Adipose tissue (tissue), 3 donors: ENCODE measurements at regions not wholly inside any gene's neighbourhood (a gene's known extent, or its start where the extent isn't known, plus 50 kb on each side); places are given as distances from the start of the nearest gene placed in this dataset.

ENCODE experiments used
- H3K27ac ChIP-seq: one replicate; pipeline ENCODE4 v1.5.1; 2013; ENCODE audit warnings: low read depth, low read length
- WGBS, 3 donors: extraction: QIAGEN DNeasy Blood & Tissue Kit; methylation state at CpG; one replicate each; pipeline ENCODE4 v1.1.7; 2013; 5-methylcytosine and 5-hydroxymethylcytosine counted together
- donor health status: healthy with polysubstance abuse.
- donor health status: Bipolar disorder and iron deficiency.
- donor health status: healthy.

- no peak overlapping the region for H3K27ac ChIP-seq
- WGBS, 3 donors: 68 to 77% (median 69%) methylated on average over 1 of the region's 1 CpG
Measured at GRCh38 chr4:123790681-123791080, 394.1 kb downstream of the SPRY1 start.

GRCh38 chr4:123802082-123802645 lies 405.6 kb downstream of the SPRY1 start:
- 79 to 95% (median 90%) methylated on average over 4 of the region's 4 CpGs for WGBS, 3 donors
- no peak overlapping the region for H3K27ac ChIP-seq

DNA sequence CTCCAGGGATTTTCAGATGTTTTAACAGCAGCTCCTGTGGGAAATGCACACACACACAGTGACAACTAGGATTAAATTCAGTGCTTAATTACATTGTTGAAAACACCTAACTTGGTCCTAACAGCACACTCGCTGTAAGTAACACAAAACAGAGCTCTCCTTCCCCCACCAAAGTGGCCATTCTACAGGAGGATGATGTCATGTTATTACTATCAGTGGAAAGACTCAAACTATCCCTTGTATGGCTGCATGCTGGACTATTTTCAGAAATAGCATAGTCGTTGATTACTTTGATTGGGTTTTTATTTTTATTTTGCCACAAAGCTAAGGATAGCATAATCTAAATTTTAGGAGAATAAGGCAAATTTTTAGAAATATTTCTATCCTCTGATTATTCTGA lies 406.3 kb downstream of the SPRY1 start:
- no peak overlapping the region for H3K27ac ChIP-seq
- 56 to 71% (median 60%) methylated on average over 2 of the region's 2 CpGs for WGBS, 3 donors

DNA sequence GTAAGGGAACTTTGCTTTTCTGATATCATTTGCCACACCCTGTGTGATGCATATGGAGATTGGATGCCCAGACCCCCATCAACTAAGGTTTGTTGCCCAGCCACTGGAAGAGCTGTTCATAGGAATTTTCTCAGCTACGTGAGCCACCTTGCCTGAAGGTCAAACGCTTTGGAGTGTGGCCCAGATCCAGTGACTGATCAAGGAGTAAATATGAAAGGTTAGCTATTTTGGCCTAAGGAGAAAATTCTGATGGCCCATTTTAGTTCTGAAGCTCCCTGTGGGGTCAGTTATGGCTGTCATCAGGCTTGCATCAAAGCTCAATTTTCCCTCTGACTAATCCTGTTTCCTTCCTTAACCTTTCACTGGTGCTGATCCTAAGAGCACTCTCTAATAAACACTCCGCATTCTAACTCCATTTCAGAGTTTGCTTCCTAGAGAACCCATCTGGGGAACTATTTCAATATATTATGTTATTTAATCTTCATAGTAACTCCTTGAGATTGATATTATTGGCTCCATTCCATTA lies 407.7 kb downstream of the SPRY1 start:
- no peak overlapping the region for H3K27ac ChIP-seq
- WGBS, 3 donors: 56 to 89% (median 87%) methylated on average over 3 of the region's 3 CpGs

DNA sequence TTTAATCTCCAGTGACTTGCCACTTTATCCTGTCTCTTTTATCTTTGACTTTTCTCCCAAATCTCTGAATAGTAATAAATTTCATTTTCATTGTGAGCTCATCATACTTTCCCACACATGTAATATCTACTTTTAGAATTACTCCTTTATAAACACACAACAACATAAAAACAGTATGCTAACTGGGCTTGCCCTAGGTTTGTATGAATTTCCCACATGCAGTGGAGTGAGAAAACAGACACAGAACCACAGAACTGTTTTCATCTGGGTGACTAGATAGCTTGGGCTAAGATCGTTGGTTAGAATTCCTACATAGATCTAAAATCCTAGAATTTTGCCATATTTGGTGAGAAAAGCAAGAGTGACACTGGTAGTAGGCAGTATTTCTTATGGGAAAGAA lies 409.5 kb downstream of the SPRY1 start:
- H3K27ac ChIP-seq: no peak overlapping the region
- WGBS, 3 donors: 58 to 75% (median 65%) methylated on average over 1 of the region's 1 CpG

DNA sequence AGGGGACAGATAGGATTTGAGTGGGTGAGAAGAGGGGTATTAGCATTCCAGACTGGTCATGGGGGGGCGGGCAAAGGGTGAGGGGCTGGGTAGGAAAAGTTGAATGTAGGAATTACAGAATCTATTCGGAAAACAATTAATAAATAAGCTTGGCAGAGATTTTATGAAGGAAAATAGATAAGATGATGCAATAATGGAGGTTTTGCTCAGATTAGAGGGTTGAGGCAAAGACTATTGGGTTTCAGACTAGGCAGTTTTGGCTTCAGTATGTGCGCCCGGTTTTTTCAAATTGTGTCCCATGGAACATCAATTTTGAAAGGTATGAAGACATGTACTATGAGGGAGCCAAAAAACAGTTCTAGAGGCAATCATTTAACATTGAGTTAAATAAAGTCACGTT lies 410.6 kb downstream of the SPRY1 start:
- 88 to 91% (median 89%) methylated on average over 5 of the region's 5 CpGs for WGBS, 3 donors
- no peak overlapping the region for H3K27ac ChIP-seq

GRCh38 chr4:123807866-123808265 lies 411.3 kb downstream of the SPRY1 start:
- 94 to 100% (median 98%) methylated on average over 1 of the region's 1 CpG for WGBS, 3 donors
- H3K27ac ChIP-seq: no peak overlapping the region

- WGBS, 3 donors: 82 to 96% (median 91%) methylated on average over 1 of the region's 1 CpG
- no peak overlapping the region for H3K27ac ChIP-seq
Measured at GRCh38 chr4:123809864-123810263, 413.3 kb downstream of the SPRY1 start.

- H3K27ac ChIP-seq: no peak overlapping the region
- WGBS, 3 donors: 31 to 65% (median 40%) methylated on average over 3 of the region's 3 CpGs
Measured at GRCh38 chr4:123812066-123812390, 415.4 kb downstream of the SPRY1 start.

GRCh38 chr4:123813901-123814300 lies 417.3 kb downstream of the SPRY1 start:
- H3K27ac ChIP-seq: no peak overlapping the region
- 94 to 100% (median 98%) methylated on average over 2 of the region's 2 CpGs for WGBS, 3 donors

- no peak overlapping the region for H3K27ac ChIP-seq
- WGBS, 3 donors: 63 to 66% (median 63%) methylated on average over 2 of the region's 2 CpGs
Measured at GRCh38 chr4:123816462-123816861, 419.9 kb downstream of the SPRY1 start.

DNA sequence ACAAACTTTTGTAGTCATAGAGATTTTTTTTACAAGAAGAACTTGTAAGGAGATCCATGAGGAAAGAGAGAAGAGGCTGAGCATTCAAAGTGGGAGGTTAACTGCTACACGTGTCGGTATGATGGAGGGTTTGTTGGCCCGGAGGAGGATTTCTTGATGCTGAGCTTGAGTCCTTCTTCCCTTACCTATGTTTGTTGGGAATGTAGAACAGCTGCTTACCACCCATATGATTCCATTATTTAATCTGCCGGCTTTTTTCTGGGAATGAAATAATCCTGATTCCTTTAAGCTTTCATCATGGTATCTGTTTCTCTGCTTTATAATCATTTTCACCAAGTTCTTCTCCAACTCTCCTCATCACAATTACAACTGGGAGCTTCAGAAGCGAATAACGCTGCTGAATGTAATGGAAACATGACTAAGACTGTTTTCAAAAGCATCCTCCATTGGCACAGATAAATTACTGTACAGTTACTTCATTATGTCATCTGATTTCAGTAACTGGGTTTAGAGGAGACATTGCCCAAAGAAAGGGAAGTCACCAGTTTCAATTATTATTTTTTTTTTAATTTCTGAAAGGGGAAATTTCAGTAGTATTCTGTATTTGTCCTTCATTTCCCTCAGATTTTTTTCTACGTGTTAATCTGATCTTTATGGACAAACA lies 420.6 kb downstream of the SPRY1 start:
- WGBS, 3 donors: 76 to 90% (median 77%) methylated on average over 7 of the region's 7 CpGs
- no peak overlapping the region for H3K27ac ChIP-seq

- H3K27ac ChIP-seq: no peak overlapping the region
Measured at GRCh38 chr4:123819362-123820035, 422.9 kb downstream of the SPRY1 start.

DNA sequence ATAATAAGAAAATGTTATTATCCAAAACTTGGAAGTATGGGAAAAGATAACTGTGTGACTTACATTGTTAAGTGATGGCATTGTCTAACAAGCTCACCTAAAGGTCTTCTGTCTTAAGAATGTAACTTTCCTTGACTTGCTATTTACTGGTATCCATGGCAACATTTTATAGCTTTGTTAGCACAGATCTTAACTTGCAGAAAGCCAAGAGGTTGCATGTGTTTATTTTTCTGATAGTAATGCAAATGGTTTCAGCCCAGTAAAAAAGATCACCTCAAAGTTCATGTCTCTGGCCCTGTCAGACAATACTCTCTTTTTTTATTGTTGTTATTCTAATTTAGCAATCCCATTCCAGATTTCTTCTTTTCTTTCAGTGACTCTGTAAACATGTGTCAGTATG lies 425.3 kb downstream of the SPRY1 start:
- H3K27ac ChIP-seq: no peak overlapping the region

GRCh38 chr4:123822353-123822752 lies 425.8 kb downstream of the SPRY1 start:
- 78 to 89% (median 86%) methylated on average over 2 of the region's 2 CpGs for WGBS, 3 donors
- no peak overlapping the region for H3K27ac ChIP-seq

DNA sequence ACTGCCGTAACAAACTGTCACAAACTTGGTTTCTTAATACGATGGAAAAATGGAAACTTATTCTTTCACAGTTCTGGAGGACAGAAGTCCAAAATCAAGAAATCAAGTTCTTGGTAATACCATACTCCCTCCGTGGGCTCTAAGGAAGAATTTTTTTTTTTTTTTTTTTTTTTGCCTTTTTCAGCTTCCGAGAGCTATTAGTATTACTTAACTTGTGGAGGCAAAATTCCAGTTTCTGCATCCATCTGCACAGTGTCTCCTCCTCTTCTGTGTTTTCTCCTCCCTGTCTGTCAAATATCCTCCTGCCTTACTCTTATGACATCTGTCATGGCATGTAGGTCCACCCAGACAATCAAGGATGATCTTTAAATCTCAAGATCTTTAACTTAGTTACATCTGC lies 426.6 kb downstream of the SPRY1 start:
- WGBS, 3 donors: 72 to 92% (median 84%) methylated on average over 4 of the region's 4 CpGs
- no peak overlapping the region for H3K27ac ChIP-seq

- H3K27ac ChIP-seq: no peak overlapping the region
- WGBS, 3 donors: 82 to 87% (median 86%) methylated on average over 1 of the region's 1 CpG
Measured at GRCh38 chr4:123824524-123824923, 427.9 kb downstream of the SPRY1 start.

DNA sequence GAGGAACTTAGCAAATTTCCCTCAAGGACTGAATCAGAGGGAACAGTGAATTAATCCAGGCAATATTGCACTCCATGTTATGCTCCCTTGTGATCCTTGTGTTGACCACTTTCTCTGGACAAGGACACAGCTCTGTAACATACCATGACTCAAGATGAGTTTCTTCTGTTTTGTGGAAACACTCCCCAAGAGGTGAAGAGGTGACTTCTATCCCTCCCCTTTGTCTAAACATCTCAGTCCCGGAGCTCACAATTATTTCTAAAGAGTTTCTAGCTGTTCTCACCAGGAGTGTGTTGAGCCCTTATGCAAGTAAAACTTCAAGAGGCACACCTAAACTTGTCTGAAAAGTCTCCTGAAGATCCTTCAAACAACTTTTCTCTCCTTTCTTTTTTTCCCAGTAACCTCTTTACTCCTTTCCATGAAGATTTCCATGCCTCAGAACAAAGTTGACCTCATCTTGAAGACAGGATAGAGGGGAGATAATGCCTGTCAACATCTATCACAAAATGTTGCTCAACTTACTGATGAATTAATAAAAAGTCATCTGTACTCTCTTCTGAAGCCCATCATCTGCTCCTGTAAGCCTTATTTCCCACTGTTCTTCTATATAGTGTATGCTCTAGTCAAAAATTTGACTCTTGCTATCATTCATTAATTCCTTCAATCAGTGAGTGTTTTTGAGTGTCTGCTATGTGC lies 429.1 kb downstream of the SPRY1 start:
- no peak overlapping the region for H3K27ac ChIP-seq
- 69 to 86% (median 77%) methylated on average over 1 of the region's 1 CpG for WGBS, 3 donors

DNA sequence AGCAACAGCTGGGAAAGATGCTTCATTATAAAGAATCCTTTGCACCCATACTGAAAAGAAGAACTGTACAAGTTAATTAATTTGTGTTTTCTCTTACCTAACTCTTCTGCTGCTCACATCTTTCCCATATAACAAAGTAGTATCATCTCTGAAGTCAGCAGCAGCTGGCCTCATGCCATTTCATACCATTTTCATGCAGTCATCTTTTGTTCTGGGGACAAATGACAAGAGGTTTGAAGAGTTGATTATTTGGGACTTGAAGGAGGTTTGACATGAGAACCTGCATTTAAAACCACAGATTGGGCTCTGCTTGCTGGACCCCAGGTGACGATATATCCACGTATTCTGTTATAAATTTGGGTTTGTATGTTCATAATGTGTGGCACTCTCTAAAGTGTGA lies 430.3 kb downstream of the SPRY1 start:
- H3K27ac ChIP-seq: no peak overlapping the region
- 95 to 98% (median 97%) methylated on average over 2 of the region's 2 CpGs for WGBS, 3 donors
